SU-DHL-6 (cell line): ENCODE measurements at regions not wholly inside any gene's neighbourhood (a gene's known extent, or its start where the extent isn't known, plus 50 kb on each side); places are given as distances from the start of the nearest gene placed in this dataset.

Experiments used
- H2AFZ ChIP-seq: fragments of 200-600 bp; sonication (generic); 2 replicates; pipeline ENCODE4 v1.6.1; 2014; ENCODE audit warnings: low read depth, mild to moderate bottlenecking, moderate library complexity, mixed read lengths, antibody characterized with exemption, low read length; ENCODE audit not compliant: severe bottlenecking
- H3F3A ChIP-seq: fragments of 200-600 bp; shearing (Covaris generic); 2 replicates; pipeline ENCODE4 v1.6.0; 2016; ENCODE audit warnings: antibody characterized with exemption, mild to moderate bottlenecking; ENCODE audit not compliant: insufficient read depth
- H3K27ac ChIP-seq: fragments of 200-600 bp; sonication (generic); 2 replicates; pipeline ENCODE4 v1.5.1; 2016; ENCODE audit warnings: low read depth, mild to moderate bottlenecking, low read length, moderate library complexity, mixed read lengths
- H3K27me3 ChIP-seq: fragments of 200-600 bp; sonication (generic), shearing (Covaris generic); 2 replicates; pipeline ENCODE4 v1.6.0; 2014; ENCODE audit warnings: mild to moderate bottlenecking, low read length
- H3K36me3 ChIP-seq: fragments of 200-600 bp; sonication (generic); 2 replicates; pipeline ENCODE4 v1.6.1; 2014; ENCODE audit warnings: mild to moderate bottlenecking, low read length, mixed read lengths
- H3K4me2 ChIP-seq: fragments of 300-600, 200-600 bp; shearing (Covaris generic), sonication (generic); 2 replicates; pipeline ENCODE4 v1.6.0; 2014; ENCODE audit warnings: low read length, low read depth, mild to moderate bottlenecking; ENCODE audit not compliant: poor library complexity, severe bottlenecking
- H3K4me3 ChIP-seq: fragments of 200-600 bp; sonication (generic); 2 replicates; pipeline ENCODE4 v1.5.1; 2014; ENCODE audit warnings: antibody characterized with exemption, low read length, mild to moderate bottlenecking, mixed read lengths; ENCODE audit not compliant: insufficient read depth, poor library complexity, severe bottlenecking
- H3K79me2 ChIP-seq: fragments of 200-600 bp; sonication (generic); 2 replicates; pipeline ENCODE4 v1.6.1; 2014; ENCODE audit warnings: mild to moderate bottlenecking, low read length, moderate library complexity; ENCODE audit not compliant: insufficient read depth
- H3K9ac ChIP-seq: fragments of 200-600 bp; sonication (generic); 2 replicates; pipeline ENCODE4 v1.7.0; 2014; ENCODE audit warnings: mild to moderate bottlenecking, low read length
- H3K9me2 ChIP-seq: fragments of 200-600 bp; sonication (generic); replicated peaks from 2 replicates; pipeline ENCODE4 v1.6.1; 2014; ENCODE audit warnings: low read length; ENCODE audit not compliant: insufficient read depth
- H3K9me3 ChIP-seq: fragments of 200-600 bp; sonication (generic); 2 replicates; pipeline ENCODE4 v1.6.1; 2014; ENCODE audit warnings: low read length, mixed read lengths; ENCODE audit not compliant: insufficient read depth
- H4K20me1 ChIP-seq: fragments of 200-600 bp; sonication (generic); 2 replicates; pipeline ENCODE4 v1.6.1; 2014; ENCODE audit warnings: low read depth, mild to moderate bottlenecking, antibody characterized with exemption, low read length, moderate library complexity, mixed read lengths
- EZH2phosphoT487 ChIP-seq: fragments of 200-600 bp; sonication (generic), shearing (Covaris generic); conservative IDR thresholded peaks from 2 replicates; pipeline ENCODE4 v1.6.1; 2018; ENCODE audit warnings: mild to moderate bottlenecking, antibody characterized with exemption, low read length, moderate library complexity, mixed read lengths
- TF ChIP-seq, protein P1 (sequence below): fragments of 200-600 bp; sonication (generic); IDR thresholded peaks from one replicate; pipeline ENCODE4 v1.5.1; 2017; ENCODE audit warnings: antibody characterized with exemption, mild to moderate bottlenecking, low read length, moderate library complexity; ENCODE audit not compliant: insufficient read depth, poor library complexity, severe bottlenecking

DNA sequence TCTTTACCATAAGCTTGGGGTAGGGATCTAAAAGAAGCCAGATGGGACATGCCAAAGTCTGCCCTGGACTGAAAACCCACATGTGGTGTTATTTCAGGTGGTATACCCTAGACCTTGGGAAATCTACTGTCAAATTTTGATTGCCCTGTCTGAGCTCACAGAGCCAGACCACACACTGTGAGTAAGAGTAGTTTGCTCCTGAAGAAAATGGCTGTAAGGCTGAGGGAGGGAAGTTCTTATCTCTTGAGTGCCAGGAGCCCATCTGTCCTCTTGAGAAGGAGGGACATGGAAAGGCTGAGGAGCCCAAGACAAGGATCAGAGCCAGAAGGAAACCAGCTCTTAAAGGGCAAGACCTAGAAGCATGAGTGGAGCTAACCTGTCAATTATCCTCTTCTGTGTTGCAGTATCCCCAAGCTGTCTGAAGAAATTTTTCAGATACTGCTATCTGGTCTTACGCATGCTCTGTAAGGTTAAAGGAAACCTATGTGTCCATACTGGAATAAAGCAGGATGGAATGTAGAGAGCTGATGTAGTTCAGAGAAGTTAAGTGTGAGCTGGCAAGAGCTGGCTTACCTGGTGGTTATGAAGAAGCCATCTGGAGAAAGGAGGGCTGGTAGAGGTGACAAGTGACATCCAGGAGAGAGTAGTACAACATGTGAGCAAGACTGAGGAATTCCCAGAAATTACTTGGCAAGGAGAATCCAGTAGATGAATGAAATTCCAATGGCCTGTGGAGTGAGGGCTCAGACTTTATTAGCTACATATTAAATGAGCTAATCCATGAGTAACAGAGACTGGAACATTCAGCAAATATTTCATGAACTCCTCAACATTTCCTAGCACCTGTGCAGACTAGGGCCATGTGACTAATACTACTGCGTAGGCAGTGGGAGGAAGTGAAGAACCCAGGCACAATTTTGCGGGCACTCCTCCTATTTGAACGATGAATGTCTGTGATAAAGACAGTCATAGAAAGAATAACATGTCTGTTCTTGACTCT is 389.1 kb upstream of the KIF2A start:
- Histone ChIP-seq H4K20me1 (no peaks in the 10 kb centered on the region), H3K9me3 (no peaks in the 10 kb centered on the region), H3K9me2 (no peaks in the 10 kb centered on the region), H3F3A (no peaks in the 10 kb centered on the region), H3K4me2 (no peak overlapping the region), H3K4me3 (no peak overlapping the region), H3K79me2 (no peaks in the 10 kb centered on the region), H3K9ac (no peak overlapping the region), H2AFZ (no peak overlapping the region), H3K27ac (no peak overlapping the region), H3K36me3 (no peaks in the 10 kb centered on the region), H3K27me3 (no peaks in the 10 kb centered on the region)
- TF ChIP-seq EZH2phosphoT487: no peak

DNA sequence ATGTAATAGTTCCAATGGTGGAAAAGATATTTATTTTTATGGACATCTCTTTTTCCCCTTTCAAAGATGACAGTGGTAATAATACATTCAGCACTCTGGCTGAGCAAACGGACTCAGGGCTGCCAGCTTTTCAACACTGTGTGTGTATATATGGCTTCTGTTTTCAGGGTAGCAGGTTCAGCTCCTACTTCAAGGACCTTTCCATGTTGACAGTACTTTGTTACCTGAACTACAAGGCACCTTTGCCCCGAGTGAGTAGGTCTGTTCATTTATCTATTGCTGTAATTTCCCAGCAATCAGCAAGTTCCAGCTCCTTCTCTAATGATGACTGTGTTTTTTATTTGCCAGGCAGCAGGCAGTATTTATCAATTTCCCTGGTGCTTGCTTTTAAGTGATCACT is 387.4 kb upstream of the KIF2A start:
- TF ChIP-seq, protein P1, sequence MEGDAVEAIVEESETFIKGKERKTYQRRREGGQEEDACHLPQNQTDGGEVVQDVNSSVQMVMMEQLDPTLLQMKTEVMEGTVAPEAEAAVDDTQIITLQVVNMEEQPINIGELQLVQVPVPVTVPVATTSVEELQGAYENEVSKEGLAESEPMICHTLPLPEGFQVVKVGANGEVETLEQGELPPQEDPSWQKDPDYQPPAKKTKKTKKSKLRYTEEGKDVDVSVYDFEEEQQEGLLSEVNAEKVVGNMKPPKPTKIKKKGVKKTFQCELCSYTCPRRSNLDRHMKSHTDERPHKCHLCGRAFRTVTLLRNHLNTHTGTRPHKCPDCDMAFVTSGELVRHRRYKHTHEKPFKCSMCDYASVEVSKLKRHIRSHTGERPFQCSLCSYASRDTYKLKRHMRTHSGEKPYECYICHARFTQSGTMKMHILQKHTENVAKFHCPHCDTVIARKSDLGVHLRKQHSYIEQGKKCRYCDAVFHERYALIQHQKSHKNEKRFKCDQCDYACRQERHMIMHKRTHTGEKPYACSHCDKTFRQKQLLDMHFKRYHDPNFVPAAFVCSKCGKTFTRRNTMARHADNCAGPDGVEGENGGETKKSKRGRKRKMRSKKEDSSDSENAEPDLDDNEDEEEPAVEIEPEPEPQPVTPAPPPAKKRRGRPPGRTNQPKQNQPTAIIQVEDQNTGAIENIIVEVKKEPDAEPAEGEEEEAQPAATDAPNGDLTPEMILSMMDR: no peak
- TF ChIP-seq EZH2phosphoT487: no peak

DNA sequence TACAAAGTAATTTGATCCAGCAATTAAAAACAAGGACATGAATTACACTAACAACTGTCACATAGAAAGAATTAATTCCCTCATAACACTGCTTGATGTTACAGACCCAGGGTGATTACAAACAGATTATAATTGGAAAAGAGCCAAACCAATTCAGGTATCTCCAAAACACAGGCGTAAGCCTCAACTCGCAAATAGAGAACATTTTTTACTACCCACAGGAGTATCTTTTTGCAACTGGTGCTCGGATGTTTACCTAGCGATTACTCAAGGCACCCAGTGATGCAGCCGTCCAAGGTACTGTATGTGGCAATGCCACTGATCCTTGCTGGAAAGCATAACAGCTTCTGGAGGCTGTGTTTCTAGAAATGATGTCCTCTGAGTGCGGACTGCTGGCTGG is 386.1 kb upstream of the KIF2A start:
- no peak overlapping the region for H3K9ac ChIP-seq
- H3K36me3 ChIP-seq: no peaks in the 10 kb centered on the region
- H3K9me2 ChIP-seq: no peaks in the 10 kb centered on the region
- H3K27me3 ChIP-seq: no peaks in the 10 kb centered on the region
- H3F3A ChIP-seq: no peaks in the 10 kb centered on the region
- H3K4me3 ChIP-seq: no peak overlapping the region
- no peak overlapping the region for H2AFZ ChIP-seq
- H3K9me3 ChIP-seq: no peaks in the 10 kb centered on the region
- H3K4me2 ChIP-seq: no peak overlapping the region
- no peaks in the 10 kb centered on the region for H3K79me2 ChIP-seq
- TF ChIP-seq, protein P1: no peak
- no peak for TF ChIP-seq EZH2phosphoT487
- H3K27ac ChIP-seq: no peak overlapping the region
- H4K20me1 ChIP-seq: no peaks in the 10 kb centered on the region

More for the DNA sequence above, 387.4 kb upstream of the KIF2A start:
- Histone ChIP-seq H3K36me3 (no peaks in the 10 kb centered on the region), H3K27ac (no peak overlapping the region), H4K20me1 (no peaks in the 10 kb centered on the region), H3K4me3 (no peak overlapping the region), H3K9ac (no peak overlapping the region), H3K9me3 (no peaks in the 10 kb centered on the region), H3F3A (no peaks in the 10 kb centered on the region), H3K79me2 (no peaks in the 10 kb centered on the region), H3K9me2 (no peaks in the 10 kb centered on the region), H2AFZ (no peak overlapping the region), H3K27me3 (no peaks in the 10 kb centered on the region), H3K4me2 (no peak overlapping the region)

DNA sequence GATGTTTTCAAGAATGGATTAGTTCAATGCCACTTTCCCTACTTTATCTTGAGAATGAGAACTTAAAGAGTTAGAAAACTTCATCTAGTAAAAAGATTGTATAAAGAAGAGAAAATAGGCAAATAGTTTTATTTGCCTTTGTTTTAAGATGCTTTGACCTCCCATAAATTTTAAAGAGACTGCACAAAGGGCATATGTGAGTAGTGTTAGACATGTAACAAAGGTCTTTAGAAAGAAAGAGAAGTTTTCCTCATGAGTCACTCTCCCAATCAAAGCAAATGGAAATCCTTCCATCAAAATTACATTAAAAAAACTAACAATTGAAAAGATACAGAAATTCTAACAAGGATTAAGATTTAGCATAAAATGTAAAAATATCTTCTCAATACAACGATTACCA is 381.8 kb upstream of the KIF2A start:
- H3K9ac ChIP-seq: no peak overlapping the region
- TF ChIP-seq, protein P1: no peak
- TF ChIP-seq EZH2phosphoT487: no peak

More for the DNA sequence above, 381.8 kb upstream of the KIF2A start:
- no peaks in the 10 kb centered on the region for H3F3A ChIP-seq
- no peak overlapping the region for H3K4me3 ChIP-seq
- no peaks in the 10 kb centered on the region for H3K36me3 ChIP-seq
- H4K20me1 ChIP-seq: no peaks in the 10 kb centered on the region
- no peak overlapping the region for H3K27ac ChIP-seq
- no peak overlapping the region for H3K4me2 ChIP-seq
- no peaks in the 10 kb centered on the region for H3K79me2 ChIP-seq
- H2AFZ ChIP-seq: no peak overlapping the region
- H3K9me3 ChIP-seq: no peaks in the 10 kb centered on the region
- H3K27me3 ChIP-seq: no peaks in the 10 kb centered on the region
- H3K9me2 ChIP-seq: no peaks in the 10 kb centered on the region
